ENCODE measurements at regions not wholly inside any gene's neighbourhood (a gene's known extent, or its start where the extent isn't known, plus 50 kb on each side); places are given as distances from the start of the nearest gene placed in this dataset.
"Not testable (repeated sequence)": the region's sequence is repeated elsewhere in the genome, so short reads cannot be mapped to it uniquely, and the experiment has no call there.

GRCh38 chr6:92404281-92404680 is 1015.1 kb downstream of the EPHA7 start:
- Histone ChIP-seq H3K9me1 (ENCODE audit: control insufficient read depth, extremely low read depth, insufficient read depth, low read length) (no peaks in the 10 kb centered on the region), H3K79me2 (ENCODE audit: control insufficient read depth, insufficient read depth, low read length) (no peaks in the 10 kb centered on the region), H2AFZ (ENCODE audit: control insufficient read depth, low read length) (no peak overlapping the region), H3K4me1 (ENCODE audit: control insufficient read depth, extremely low read depth, insufficient read depth, low read length) (no peaks in the 10 kb centered on the region), H3K27me3 (ENCODE audit: control insufficient read depth, extremely low read depth, insufficient read depth, low read length) (no peaks in the 10 kb centered on the region), H3K4me3 (ENCODE audit: control insufficient read depth in 2 of 3, extremely low read depth in 1 of 3, insufficient read depth in 2 of 3, low read depth in 1 of 3, low read length in 3 of 3) (no peak overlapping the region), H3K27ac (ENCODE audit: control insufficient read depth, insufficient read depth, low read length) (no peak overlapping the region), H3K36me3 (ENCODE audit: control insufficient read depth in 2 of 2, extremely low read depth in 1 of 2, insufficient read depth in 2 of 2, low read length in 2 of 2) (no peaks in the 10 kb centered on the region), H3K9ac (ENCODE audit: control insufficient read depth, extremely low read depth, insufficient read depth, low read length) (no peak overlapping the region), H4K20me1 (ENCODE audit: control insufficient read depth, extremely low read depth, insufficient read depth, low read length) (no peaks in the 10 kb centered on the region), H3K4me2 (ENCODE audit: control insufficient read depth, extremely low read depth, insufficient read depth, low read depth, low read length) (no peak overlapping the region), H3K9me3 (ENCODE audit: control insufficient read depth, low read depth, low read length) (no peaks in the 10 kb centered on the region)
- no peak for FAIRE-seq
- dilution Hi-C loops (cut with MboI; ENCODE audit: extremely low pct_ligation_motif_present, low sequenced_read_pairs) = no loop called here
- no peak for DNase-seq (ENCODE audit: low read depth, low spot score)
- TF ChIP-seq CTCF (optimal IDR thresholded peaks at IDR 0.05 in 1 of 3, IDR thresholded peaks at IDR 0.05 in 1 of 3, conservative IDR thresholded peaks at IDR 0.05 in 1 of 3; ENCODE audit: extremely low read depth in 1 of 3, insufficient read depth in 2 of 3, low read length in 3 of 3) (no peak), EZH2 (IDR thresholded peaks at IDR 0.05; ENCODE audit: low read length) (no peak)

- FAIRE-seq = no peak
Measured at GRCh38 chr6:92399911-92400310, 1019.4 kb downstream of the EPHA7 start.

GRCh38 chr6:92388706-92389105 is 1030.7 kb downstream of the EPHA7 start:
- H3K9ac ChIP-seq (ENCODE audit: control insufficient read depth, extremely low read depth, insufficient read depth, low read length); H3K9me1 ChIP-seq (ENCODE audit: control insufficient read depth, extremely low read depth, insufficient read depth, low read length); dilution Hi-C loops (cut with MboI; ENCODE audit: extremely low pct_ligation_motif_present, low sequenced_read_pairs); H4K20me1 ChIP-seq (ENCODE audit: control insufficient read depth, extremely low read depth, insufficient read depth, low read length); H3K4me2 ChIP-seq (ENCODE audit: control insufficient read depth, extremely low read depth, insufficient read depth, low read depth, low read length); H3K27me3 ChIP-seq (ENCODE audit: control insufficient read depth, extremely low read depth, insufficient read depth, low read length); H3K36me3 ChIP-seq (ENCODE audit: control insufficient read depth in 2 of 2, extremely low read depth in 1 of 2, insufficient read depth in 2 of 2, low read length in 2 of 2); H3K9me3 ChIP-seq (ENCODE audit: control insufficient read depth, low read depth, low read length); H2AFZ ChIP-seq (ENCODE audit: control insufficient read depth, low read length); H3K4me1 ChIP-seq (ENCODE audit: control insufficient read depth, extremely low read depth, insufficient read depth, low read length); H3K27ac ChIP-seq (ENCODE audit: control insufficient read depth, insufficient read depth, low read length); H3K79me2 ChIP-seq (ENCODE audit: control insufficient read depth, insufficient read depth, low read length); H3K4me3 ChIP-seq (ENCODE audit: control insufficient read depth in 2 of 3, extremely low read depth in 1 of 3, insufficient read depth in 2 of 3, low read depth in 1 of 3, low read length in 3 of 3); DNase-seq (ENCODE audit: low read depth, low spot score); FAIRE-seq: not testable (repeated sequence)

More at GRCh38 chr6:92399911-92400310, 1019.4 kb downstream of the EPHA7 start:
- no peak for DNase-seq (ENCODE audit: low read depth, low spot score)
- no peaks in the 10 kb centered on the region for H3K36me3 ChIP-seq (ENCODE audit: control insufficient read depth in 2 of 2, extremely low read depth in 1 of 2, insufficient read depth in 2 of 2, low read length in 2 of 2)
- H3K4me3 ChIP-seq (ENCODE audit: control insufficient read depth in 2 of 3, extremely low read depth in 1 of 3, insufficient read depth in 2 of 3, low read depth in 1 of 3, low read length in 3 of 3) = no peak overlapping the region
- H3K9me3 ChIP-seq (ENCODE audit: control insufficient read depth, low read depth, low read length) = no peaks in the 10 kb centered on the region
- no peaks in the 10 kb centered on the region for H4K20me1 ChIP-seq (ENCODE audit: control insufficient read depth, extremely low read depth, insufficient read depth, low read length)
- no peak overlapping the region for H3K4me2 ChIP-seq (ENCODE audit: control insufficient read depth, extremely low read depth, insufficient read depth, low read depth, low read length)
- dilution Hi-C loops (cut with MboI; ENCODE audit: extremely low pct_ligation_motif_present, low sequenced_read_pairs) = no loop called here
- no peaks in the 10 kb centered on the region for H3K4me1 ChIP-seq (ENCODE audit: control insufficient read depth, extremely low read depth, insufficient read depth, low read length)
- H3K27me3 ChIP-seq (ENCODE audit: control insufficient read depth, extremely low read depth, insufficient read depth, low read length) = no peaks in the 10 kb centered on the region
- no peaks in the 10 kb centered on the region for H3K9me1 ChIP-seq (ENCODE audit: control insufficient read depth, extremely low read depth, insufficient read depth, low read length)
- no peak overlapping the region for H2AFZ ChIP-seq (ENCODE audit: control insufficient read depth, low read length)
- TF ChIP-seq CTCF (optimal IDR thresholded peaks at IDR 0.05 in 1 of 3, IDR thresholded peaks at IDR 0.05 in 1 of 3, conservative IDR thresholded peaks at IDR 0.05 in 1 of 3; ENCODE audit: extremely low read depth in 1 of 3, insufficient read depth in 2 of 3, low read length in 3 of 3) = no peak
- TF ChIP-seq EZH2 (IDR thresholded peaks at IDR 0.05; ENCODE audit: low read length) = no peak
- no peaks in the 10 kb centered on the region for H3K79me2 ChIP-seq (ENCODE audit: control insufficient read depth, insufficient read depth, low read length)
- no peak overlapping the region for H3K27ac ChIP-seq (ENCODE audit: control insufficient read depth, insufficient read depth, low read length)
- H3K9ac ChIP-seq (ENCODE audit: control insufficient read depth, extremely low read depth, insufficient read depth, low read length) = no peak overlapping the region

All from keratinocyte (primary cell).